ENCODE measurements at regions not wholly inside any gene's neighbourhood (a gene's known extent, or its start where the extent isn't known, plus 50 kb on each side); places are given as distances from the start of the nearest gene placed in this dataset.

GRCh38 chr10:123295644-123296043 lies 141.4 kb downstream of the BUB3 start:
- dilution Hi-C loops (cut with MboI; ENCODE audit: extremely low pct_ligation_motif_present, low sequenced_read_pairs), result no loop called here
- Histone ChIP-seq H4K20me1 (ENCODE audit: control insufficient read depth, extremely low read depth, insufficient read depth, low read length) (no peaks in the 10 kb centered on the region), H3K36me3 (ENCODE audit: control insufficient read depth in 2 of 2, extremely low read depth in 1 of 2, insufficient read depth in 2 of 2, low read length in 2 of 2) (no peaks in the 10 kb centered on the region), H3K4me3 (ENCODE audit: control insufficient read depth in 2 of 3, extremely low read depth in 1 of 3, insufficient read depth in 2 of 3, low read depth in 1 of 3, low read length in 3 of 3) (no peak overlapping the region), H3K27me3 (ENCODE audit: control insufficient read depth, extremely low read depth, insufficient read depth, low read length) (no peaks in the 10 kb centered on the region), H3K4me1 (ENCODE audit: control insufficient read depth, extremely low read depth, insufficient read depth, low read length) (no peaks in the 10 kb centered on the region), H2AFZ (ENCODE audit: control insufficient read depth, low read length) (no peak overlapping the region), H3K9me1 (ENCODE audit: control insufficient read depth, extremely low read depth, insufficient read depth, low read length) (no peaks in the 10 kb centered on the region), H3K4me2 (ENCODE audit: control insufficient read depth, extremely low read depth, insufficient read depth, low read depth, low read length) (no peak overlapping the region), H3K79me2 (ENCODE audit: control insufficient read depth, insufficient read depth, low read length) (no peaks in the 10 kb centered on the region), H3K9ac (ENCODE audit: control insufficient read depth, extremely low read depth, insufficient read depth, low read length) (no peak overlapping the region), H3K9me3 (ENCODE audit: control insufficient read depth, low read depth, low read length) (no peaks in the 10 kb centered on the region), H3K27ac (ENCODE audit: control insufficient read depth, insufficient read depth, low read length) (no peak overlapping the region)
- no peak for TF ChIP-seq EZH2 (IDR thresholded peaks at IDR 0.05; ENCODE audit: low read length)
- no peak for TF ChIP-seq CTCF (optimal IDR thresholded peaks at IDR 0.05 in 1 of 3, IDR thresholded peaks at IDR 0.05 in 1 of 3, conservative IDR thresholded peaks at IDR 0.05 in 1 of 3; ENCODE audit: extremely low read depth in 1 of 3, insufficient read depth in 2 of 3, low read length in 3 of 3)
- DNase-seq (ENCODE audit: low read depth, low spot score) (no peak), FAIRE-seq (no peak)

DNA sequence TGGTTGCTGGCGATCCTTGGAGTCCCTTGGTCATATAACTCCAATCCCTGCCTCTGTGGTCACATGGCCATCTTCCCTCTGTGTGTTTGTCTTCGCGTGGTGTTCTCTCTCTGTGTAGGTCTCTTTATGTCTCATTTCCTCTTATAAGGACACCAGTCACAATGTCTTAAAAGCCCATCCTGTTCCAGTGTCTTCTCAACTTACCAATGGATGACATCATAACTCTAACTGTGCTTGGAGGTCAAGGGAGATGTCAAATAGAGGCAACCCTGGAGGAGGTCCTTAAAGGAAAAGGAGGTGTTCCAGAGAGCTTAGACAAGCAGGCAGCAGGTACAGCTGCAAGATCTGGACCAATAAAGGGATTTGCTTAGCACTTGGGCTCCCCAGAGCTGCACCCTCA lies 143.0 kb downstream of the BUB3 start:
- Histone ChIP-seq H3K27me3 (ENCODE audit: control insufficient read depth, extremely low read depth, insufficient read depth, low read length) (no peaks in the 10 kb centered on the region), H3K9me1 (ENCODE audit: control insufficient read depth, extremely low read depth, insufficient read depth, low read length) (no peaks in the 10 kb centered on the region), H3K9me3 (ENCODE audit: control insufficient read depth, low read depth, low read length) (no peaks in the 10 kb centered on the region), H3K27ac (ENCODE audit: control insufficient read depth, insufficient read depth, low read length) (no peak overlapping the region), H4K20me1 (ENCODE audit: control insufficient read depth, extremely low read depth, insufficient read depth, low read length) (no peaks in the 10 kb centered on the region), H3K79me2 (ENCODE audit: control insufficient read depth, insufficient read depth, low read length) (no peaks in the 10 kb centered on the region), H3K9ac (ENCODE audit: control insufficient read depth, extremely low read depth, insufficient read depth, low read length) (no peak overlapping the region), H3K36me3 (ENCODE audit: control insufficient read depth in 2 of 2, extremely low read depth in 1 of 2, insufficient read depth in 2 of 2, low read length in 2 of 2) (no peaks in the 10 kb centered on the region), H2AFZ (ENCODE audit: control insufficient read depth, low read length) (no peak overlapping the region), H3K4me3 (ENCODE audit: control insufficient read depth in 2 of 3, extremely low read depth in 1 of 3, insufficient read depth in 2 of 3, low read depth in 1 of 3, low read length in 3 of 3) (no peak overlapping the region), H3K4me2 (ENCODE audit: control insufficient read depth, extremely low read depth, insufficient read depth, low read depth, low read length) (no peak overlapping the region), H3K4me1 (ENCODE audit: control insufficient read depth, extremely low read depth, insufficient read depth, low read length) (no peaks in the 10 kb centered on the region)
- dilution Hi-C loops (cut with MboI; ENCODE audit: extremely low pct_ligation_motif_present, low sequenced_read_pairs), result no loop called here
- FAIRE-seq, result no peak
- no peak for DNase-seq (ENCODE audit: low read depth, low spot score)
- TF ChIP-seq EZH2 (IDR thresholded peaks at IDR 0.05; ENCODE audit: low read length), result no peak
- TF ChIP-seq CTCF (optimal IDR thresholded peaks at IDR 0.05 in 1 of 3, IDR thresholded peaks at IDR 0.05 in 1 of 3, conservative IDR thresholded peaks at IDR 0.05 in 1 of 3; ENCODE audit: extremely low read depth in 1 of 3, insufficient read depth in 2 of 3, low read length in 3 of 3), result no peak
